Stimulated activated CD4-positive, alpha-beta T cell treated with anti-CD3 and anti-CD28 coated beads, Interleukin-12 subunit alpha, Interleukin-12 subunit beta, amount 100 ng/mL, for 4 hours (primary cell): ENCODE measurements at regions not wholly inside any gene's neighbourhood (a gene's known extent, or its start where the extent isn't known, plus 50 kb on each side); places are given as distances from the start of the nearest gene placed in this dataset.

Experiments used
- DNase-seq: peaks from one replicate; pipeline ENCODE4 v3.0.0-alpha.2; 2020

- DNase-seq: no peak
These were observed 347.7 kb upstream of the MKI67 start for GRCh38 chr10:128473911-128474310.

GRCh38 chr10:128474571-128474970 is 348.3 kb upstream of the MKI67 start:
- DNase-seq: no peak

DNA sequence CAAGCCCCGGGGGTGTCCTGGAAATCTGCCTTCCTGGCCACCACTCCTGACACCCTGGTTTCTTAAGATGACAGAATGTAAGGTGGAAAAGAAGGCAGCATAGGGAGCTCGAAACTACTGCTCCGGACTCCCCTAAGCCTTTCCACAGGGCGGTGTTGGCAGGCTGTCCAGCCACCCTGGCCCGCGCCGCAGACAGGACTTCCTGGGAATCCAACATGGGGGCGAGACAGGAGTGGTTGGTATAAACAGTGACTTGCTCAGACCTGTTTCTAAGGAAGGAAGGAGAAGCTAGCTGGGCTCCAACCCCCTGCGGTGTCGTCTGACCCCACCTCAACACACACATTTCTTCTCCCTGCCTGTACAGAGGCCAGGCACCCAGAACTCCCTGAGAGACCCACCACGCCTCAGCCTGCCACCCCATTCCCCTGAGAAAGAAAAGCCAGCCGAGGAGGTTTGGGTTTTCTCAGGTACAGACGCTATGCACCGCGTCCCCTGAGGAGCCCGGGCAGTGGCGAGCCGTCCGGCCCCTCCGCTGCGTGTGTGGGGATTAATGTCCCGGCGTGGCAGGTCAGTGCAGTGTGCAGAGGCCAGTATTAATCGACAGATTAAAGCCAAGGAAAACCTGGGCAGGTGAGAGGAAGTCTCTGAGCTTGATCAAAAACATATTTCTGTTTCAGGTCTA is 349.6 kb upstream of the MKI67 start:
- no peak for DNase-seq

DNA sequence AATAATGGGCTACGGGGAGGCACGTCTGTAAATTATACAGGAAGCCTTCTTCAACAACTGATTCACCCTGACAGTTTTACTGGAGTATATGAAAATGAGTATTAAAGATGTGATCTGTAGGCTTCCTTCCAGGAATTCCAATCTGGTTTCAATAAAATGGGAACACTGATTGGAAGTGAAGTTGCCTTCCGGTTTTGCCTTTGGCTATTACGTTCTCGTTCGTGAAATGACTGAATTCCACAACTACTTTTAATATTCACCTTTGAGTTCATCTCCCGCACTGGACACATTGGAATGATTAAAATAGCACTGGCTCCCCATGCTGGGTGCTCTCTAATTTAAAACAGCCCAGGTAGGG is 350.1 kb upstream of the MKI67 start:
- no peak for DNase-seq

DNA sequence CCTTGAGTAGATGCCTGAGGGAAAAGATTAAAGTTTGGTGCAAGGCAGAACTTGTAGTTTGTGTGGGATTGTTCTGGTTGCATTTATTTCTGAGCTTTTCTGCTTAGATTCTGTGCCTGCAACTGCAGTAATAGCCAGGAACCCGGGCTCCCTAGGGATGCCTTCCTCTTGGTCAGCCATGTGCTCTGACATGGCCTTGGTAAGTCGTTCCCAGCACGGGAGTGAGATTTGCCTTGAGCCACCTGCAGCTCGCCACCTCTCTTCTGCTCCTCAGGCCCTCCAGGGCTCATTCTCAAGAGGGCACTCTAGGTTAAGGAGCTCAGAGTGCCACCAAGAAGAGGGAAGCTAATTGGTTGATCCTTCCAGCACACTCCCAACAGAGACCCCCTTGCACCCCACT is 350.6 kb upstream of the MKI67 start:
- DNase-seq: no peak

GRCh38 chr10:128480601-128481000 is 354.4 kb upstream of the MKI67 start:
- no peak for DNase-seq

DNA sequence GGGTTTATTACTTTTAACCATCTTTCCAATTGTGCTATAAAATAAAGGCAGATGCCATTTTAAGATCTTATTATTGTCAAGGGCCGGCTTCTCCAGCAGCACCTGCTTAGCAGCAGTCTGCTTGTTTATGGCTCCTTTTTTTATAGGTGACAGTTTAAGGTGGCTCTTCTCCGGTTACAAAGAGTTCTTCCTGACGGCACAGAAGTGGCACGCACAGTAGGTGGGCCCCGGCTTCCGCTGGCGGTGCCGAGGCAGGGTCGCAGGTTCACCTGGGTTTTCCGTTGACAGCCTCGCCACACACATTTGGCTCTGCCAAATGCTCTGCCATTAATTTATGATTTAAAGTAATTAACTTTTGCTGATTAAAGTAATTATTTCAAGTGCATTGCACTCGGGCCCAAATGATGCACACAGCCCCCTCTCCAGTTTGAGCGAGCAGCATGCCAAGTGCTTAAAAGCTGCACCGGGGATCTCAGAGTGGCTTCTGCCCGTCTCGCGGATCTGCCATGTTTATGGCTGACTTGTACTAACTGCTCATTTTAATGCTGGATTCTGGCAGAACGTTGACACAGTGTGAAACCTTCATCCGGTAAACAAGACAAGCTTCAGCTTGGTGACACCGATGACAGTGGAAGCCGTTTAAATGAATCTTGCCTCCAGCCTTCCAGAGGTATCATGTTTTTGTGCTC is 355.1 kb upstream of the MKI67 start:
- DNase-seq: no peak

- DNase-seq: no peak
These were observed 355.8 kb upstream of the MKI67 start for GRCh38 chr10:128482052-128482451.

DNA sequence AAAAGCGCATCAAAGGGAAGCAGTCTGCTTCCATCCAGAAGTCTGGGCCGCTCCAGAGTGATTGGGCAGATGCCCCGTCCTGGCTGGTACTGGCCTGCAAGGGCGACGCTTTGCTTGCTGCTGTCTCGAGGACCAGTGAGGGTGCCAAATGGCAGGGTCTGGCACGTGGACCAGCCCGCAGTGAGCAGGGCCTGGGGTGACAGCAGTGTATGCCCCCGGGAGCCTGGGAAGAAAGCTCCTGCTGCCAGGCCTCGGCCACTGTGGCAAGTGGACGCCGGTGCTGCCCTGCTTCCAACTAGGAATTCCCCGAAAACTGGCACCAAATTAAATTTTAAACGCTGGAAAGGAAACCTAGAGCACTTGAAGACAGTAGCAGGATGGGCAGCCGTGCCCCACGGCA is 357.0 kb upstream of the MKI67 start:
- no peak for DNase-seq

- DNase-seq: no peak
These were observed 357.8 kb upstream of the MKI67 start for GRCh38 chr10:128484041-128484440.

DNA sequence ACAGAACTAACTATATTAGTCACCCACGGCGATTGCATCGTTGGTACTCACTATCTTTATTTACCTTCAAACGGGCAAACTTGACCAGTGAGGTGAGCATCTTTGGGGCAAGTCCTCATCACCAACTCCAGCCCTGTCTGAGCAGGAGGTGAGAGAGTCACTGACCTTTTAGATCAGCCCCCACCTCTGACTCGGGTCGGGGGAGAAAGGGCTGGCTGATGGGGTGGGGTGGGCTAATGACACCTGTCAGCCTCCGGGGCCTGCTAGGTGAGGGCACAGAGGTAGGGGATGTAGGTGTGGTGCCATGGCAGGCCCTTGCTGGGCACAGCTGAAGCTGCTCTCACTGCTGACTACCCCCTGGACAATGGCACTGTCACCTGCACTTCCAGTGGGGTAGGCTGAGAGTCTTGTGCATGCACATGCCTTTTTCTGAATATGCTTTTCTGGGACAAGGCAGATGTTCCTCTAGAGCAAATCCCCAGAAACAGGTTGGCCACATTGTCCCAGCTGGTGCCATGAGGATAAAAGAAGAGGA is 359.5 kb upstream of the MKI67 start:
- no peak for DNase-seq

DNA sequence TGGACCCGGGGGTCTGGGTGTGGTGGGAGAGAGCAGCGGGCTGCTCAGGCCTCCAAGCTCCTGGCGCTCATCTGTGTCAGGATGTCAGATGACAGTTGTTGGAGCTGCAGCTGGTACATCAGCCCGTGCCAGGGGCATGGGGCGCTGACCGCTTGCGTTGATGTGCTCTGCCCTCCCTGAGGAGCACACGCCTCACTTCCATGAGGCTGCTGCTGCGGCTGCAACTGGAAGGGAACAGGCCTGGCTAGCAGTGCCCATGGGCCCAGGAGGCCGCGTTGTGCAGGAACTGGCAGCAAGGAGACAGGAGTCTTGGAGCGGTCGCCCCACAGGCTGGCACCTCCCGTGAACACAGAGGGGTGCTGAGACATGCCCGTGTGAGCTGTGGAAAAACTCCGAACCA is 361.3 kb upstream of the MKI67 start:
- DNase-seq: no peak

DNA sequence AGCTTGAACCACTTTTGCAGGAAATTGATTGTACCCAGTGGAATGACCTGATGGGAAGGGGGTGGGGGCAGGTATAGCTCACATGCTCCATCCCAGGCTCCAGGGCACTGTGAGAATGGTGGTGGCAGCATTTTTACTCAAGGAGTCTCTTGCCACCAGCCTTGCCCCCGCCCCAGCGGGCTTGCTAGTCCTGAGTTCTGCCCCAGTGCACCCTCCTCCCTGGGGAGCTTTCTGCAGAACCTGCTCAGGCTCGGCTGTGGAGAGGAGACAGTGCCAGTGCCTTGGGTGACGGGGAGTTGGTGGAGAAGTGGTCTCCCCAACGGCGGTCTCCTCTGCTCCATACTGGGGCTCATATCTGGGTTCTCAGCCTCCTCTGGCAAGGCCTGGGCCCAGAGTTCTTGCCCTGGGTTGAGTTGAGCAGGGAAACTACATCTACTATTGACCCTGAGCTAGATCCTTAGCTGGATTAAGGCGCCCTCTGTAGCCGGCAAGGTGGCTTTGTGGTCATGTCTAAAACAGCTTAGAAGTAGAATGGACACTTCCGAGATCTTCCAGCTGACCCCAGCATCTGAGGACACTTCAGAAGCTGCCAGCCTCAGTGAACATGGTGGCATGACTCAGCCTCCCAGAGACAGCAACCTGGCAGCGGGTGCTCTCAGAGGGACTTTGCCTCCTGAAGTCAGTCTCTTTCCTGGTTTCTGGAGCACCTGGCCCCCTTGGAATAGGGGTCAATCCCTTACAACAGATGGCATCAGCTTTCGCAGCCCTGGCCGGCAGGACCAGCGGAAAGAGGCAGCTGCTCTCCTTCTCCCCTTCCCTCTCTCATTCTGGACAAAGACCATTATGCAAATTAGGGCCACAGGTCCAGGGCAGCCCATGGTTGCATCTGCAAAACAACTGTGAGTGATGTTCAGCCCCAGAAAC is 363.4 kb upstream of the MKI67 start:
- DNase-seq: no peak

GRCh38 chr10:128491686-128492085 is 365.5 kb upstream of the MKI67 start:
- DNase-seq: no peak

DNA sequence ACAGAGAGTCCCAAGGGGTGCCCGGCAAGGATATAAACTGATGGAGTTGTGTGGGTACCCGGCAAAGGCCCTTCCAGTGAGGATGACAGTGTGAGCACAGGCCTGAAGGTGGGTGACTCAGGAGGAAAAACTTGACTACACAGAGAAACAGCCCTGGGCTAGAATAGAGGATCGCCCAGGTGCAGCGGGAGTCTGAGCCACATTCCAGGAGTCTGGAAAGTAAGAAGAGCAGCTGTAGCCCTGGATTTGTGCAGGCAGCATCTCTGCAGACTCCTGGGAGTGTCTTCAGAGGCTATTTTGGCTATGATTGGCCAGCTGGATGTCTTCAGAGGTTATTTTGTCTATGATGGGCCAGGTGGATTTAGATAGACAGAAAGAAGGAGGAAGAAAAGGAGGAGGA is 367.6 kb upstream of the MKI67 start:
- no peak for DNase-seq

GRCh38 chr10:128494665-128495064 is 368.4 kb upstream of the MKI67 start:
- no peak for DNase-seq

DNA sequence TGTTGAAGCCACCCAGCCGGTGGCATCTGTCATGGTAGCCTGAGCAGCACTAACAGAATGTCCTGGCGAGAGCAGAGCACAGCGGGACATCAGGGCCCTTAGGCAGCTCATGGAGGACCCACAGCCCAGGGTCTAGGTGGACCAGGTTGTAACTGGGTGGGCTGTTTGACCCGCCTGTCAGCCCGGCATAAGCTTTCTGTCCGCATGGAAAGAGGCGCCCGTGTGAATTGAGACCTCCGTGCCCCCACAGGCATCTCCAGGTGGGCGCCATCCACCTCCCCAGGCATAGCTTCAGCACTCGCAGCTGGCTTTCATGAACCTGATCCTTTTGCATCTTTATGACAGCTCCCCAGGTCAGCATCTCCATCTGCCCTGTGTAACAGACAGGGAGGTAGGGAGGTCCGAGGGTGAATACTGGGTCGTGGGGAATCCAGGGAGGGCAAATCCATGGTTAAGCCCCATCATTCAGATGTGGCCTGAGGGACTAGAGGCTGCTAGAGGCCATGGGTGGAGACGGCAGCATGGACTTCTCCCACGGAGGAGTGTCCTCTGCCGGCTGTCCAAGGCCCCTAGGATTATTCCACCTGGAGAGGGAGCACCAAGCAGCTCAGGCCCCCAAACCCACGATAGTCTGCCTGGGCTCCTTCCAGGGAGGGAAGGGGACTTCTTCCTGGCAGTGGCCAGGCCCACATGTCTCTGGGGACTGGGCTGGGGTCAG is 371.6 kb upstream of the MKI67 start:
- no peak for DNase-seq

DNA sequence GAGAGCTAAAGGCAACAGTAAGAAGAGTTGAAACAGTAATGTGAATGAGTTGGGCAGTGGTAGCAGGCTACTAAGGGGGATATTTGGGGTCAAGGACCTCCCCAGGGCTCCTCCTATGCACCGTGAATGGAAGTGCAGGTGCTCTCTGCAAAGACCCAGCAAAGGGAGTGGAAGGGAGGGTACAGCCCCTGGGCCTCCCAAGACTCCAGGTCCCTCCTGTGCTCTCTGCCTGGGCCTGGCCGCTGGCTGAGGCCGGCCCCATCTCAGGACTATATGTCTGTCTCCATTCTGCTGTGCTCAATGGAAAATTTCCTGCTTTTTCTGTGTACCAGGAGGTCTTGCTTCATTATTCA is 372.1 kb upstream of the MKI67 start:
- no peak for DNase-seq

DNA sequence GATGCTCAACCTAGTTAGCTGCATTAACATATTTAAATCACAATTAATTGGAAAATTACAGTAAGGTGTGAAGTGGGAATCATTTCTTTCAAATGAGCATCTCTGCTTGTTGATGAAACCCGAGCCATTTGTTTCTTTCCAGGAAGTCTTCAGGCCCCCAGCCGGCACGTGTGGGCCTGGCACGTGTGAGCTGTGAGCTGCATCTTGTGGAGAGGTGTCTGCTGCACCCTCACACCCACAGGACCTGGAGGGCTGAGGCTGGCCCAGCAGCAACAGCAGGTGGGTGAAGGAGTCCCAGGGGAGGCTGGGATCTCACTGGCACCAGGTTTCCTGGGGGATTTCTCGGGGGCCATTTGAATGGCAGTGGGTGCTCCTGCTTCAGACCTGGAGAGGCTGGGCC is 372.5 kb upstream of the MKI67 start:
- no peak for DNase-seq

DNA sequence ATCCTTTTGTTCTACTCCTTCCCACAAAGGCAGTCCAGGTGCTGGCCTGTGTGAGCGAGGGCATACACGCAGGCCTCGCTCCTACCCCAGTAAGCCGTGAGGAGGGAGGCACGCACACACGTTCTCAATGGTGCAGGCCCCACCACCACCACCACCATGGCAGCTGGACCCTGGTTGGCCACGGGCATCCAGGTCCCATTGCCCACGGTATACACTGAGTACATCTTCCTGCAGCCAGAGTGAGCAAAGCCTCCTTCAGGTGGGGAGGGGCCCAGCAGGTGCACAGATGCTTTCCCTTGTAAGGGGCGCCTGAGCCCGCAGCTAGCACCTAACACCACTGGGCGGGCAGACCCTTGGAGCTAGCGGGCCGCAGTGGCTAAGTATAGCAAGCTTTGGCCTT is 373.3 kb upstream of the MKI67 start:
- no peak for DNase-seq

GRCh38 chr10:128499956-128500355 is 373.7 kb upstream of the MKI67 start:
- no peak for DNase-seq

DNA sequence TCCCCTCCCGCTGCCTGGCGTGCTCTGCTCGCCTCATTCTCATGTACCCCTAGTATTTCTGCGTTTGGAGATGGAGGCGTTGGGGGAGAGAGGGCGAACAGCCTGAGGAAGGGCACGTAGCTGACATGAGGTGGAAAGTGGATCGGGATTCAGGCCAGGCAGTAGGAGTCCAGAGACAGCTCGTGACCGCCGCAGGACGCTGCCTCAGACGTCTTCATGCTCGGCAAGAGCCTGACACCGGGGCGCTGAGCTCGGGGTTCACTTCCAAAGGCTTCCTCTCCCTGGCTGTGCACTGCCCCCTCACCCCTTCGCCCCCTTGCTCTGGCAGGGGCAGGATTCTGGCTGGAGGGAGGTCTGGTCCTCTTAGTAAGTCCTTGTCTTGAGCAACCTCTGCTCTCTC is 374.4 kb upstream of the MKI67 start:
- no peak for DNase-seq

GRCh38 chr10:128505346-128505745 is 379.1 kb upstream of the MKI67 start:
- DNase-seq: no peak
